Mesendoderm (in vitro differentiated cells): ENCODE measurements at regions not wholly inside any gene's neighbourhood (a gene's known extent, or its start where the extent isn't known, plus 50 kb on each side); places are given as distances from the start of the nearest gene placed in this dataset.

Experiments
- DNase-seq: peaks from one replicate; pipeline ENCODE4 v3.0.0; 2013
- H2AK5ac ChIP-seq: 2 replicates; pipeline ENCODE4 v1.6.1; 2013; ENCODE audit warnings: low read length, inconsistent platforms
- H2BK120ac ChIP-seq: 2 replicates; pipeline ENCODE4 v1.6.1; 2013; ENCODE audit warnings: low read depth, mild to moderate bottlenecking, low read length, moderate library complexity, mixed read lengths
- H2BK15ac ChIP-seq: replicated peaks from 2 replicates; pipeline ENCODE4 v1.6.1; 2013; ENCODE audit warnings: low read depth, mild to moderate bottlenecking, moderate library complexity
- H2BK5ac ChIP-seq: 2 replicates; pipeline ENCODE4 v1.6.1; 2013; ENCODE audit warnings: low read length, inconsistent platforms
- H3K18ac ChIP-seq: 2 replicates; pipeline ENCODE4 v1.6.1; 2013; ENCODE audit warnings: mild to moderate bottlenecking, low read length, mixed read lengths
- H3K23ac ChIP-seq: one replicate; pipeline ENCODE4 v1.6.1; 2013; ENCODE audit warnings: low read length
- H3K27ac ChIP-seq: 2 replicates; pipeline ENCODE4 v1.5.1; 2013; ENCODE audit warnings: low read depth, mild to moderate bottlenecking, inconsistent platforms, low read length, moderate library complexity
- H3K27me3 ChIP-seq: 2 replicates; pipeline ENCODE4 v1.6.1; 2013; ENCODE audit warnings: low read length, control low read depth, mild to moderate bottlenecking, inconsistent platforms; ENCODE audit not compliant: insufficient read depth, poor library complexity
- H3K36me3 ChIP-seq: 2 replicates; pipeline ENCODE4 v1.6.1; 2013; ENCODE audit warnings: low read length, inconsistent platforms; ENCODE audit not compliant: control insufficient read depth, insufficient read depth
- H3K4ac ChIP-seq: one replicate; pipeline ENCODE4 v1.6.1; 2013; ENCODE audit warnings: low read depth, mild to moderate bottlenecking, low read length, moderate library complexity
- H3K4me1 ChIP-seq: 2 replicates; pipeline ENCODE4 v1.6.1; 2013; ENCODE audit warnings: low read depth, low read length, inconsistent platforms; ENCODE audit not compliant: control insufficient read depth
- H3K4me2 ChIP-seq: 2 replicates; pipeline ENCODE4 v1.6.1; 2013; ENCODE audit warnings: low read length
- H3K4me3 ChIP-seq: 2 replicates; pipeline ENCODE4 v1.5.1; 2013; ENCODE audit warnings: mild to moderate bottlenecking, low read length
- H3K56ac ChIP-seq: one replicate; pipeline ENCODE4 v1.6.1; 2013; ENCODE audit warnings: low read length
- H3K79me1 ChIP-seq: 2 replicates; pipeline ENCODE4 v1.6.1; 2013; ENCODE audit warnings: low read length, inconsistent platforms
- H3K79me2 ChIP-seq: 2 replicates; pipeline ENCODE4 v1.6.1; 2013; ENCODE audit warnings: mild to moderate bottlenecking, low read length; ENCODE audit not compliant: control insufficient read depth, insufficient read depth
- H3K9ac ChIP-seq: 2 replicates; pipeline ENCODE4 v1.6.1; 2013; ENCODE audit warnings: low read length, inconsistent platforms
- H4K5ac ChIP-seq: one replicate; pipeline ENCODE4 v1.6.1; 2013; ENCODE audit warnings: low read length
- H4K8ac ChIP-seq: one replicate; pipeline ENCODE4 v1.6.1; 2013; ENCODE audit warnings: low read depth, mild to moderate bottlenecking, control low read depth, low read length, moderate library complexity
- WGBS: extraction: QIAGEN DNeasy Blood & Tissue Kit; methylation state at CpG from one replicate; pipeline ENCODE4 v1.1.7; 2013; ENCODE audit warnings: low lambda C conversion rate, missing lambda C conversion rate; ENCODE audit not compliant: insufficient coverage; ENCODE audit errors: extremely low coverage; 5-methylcytosine and 5-hydroxymethylcytosine counted together

DNA sequence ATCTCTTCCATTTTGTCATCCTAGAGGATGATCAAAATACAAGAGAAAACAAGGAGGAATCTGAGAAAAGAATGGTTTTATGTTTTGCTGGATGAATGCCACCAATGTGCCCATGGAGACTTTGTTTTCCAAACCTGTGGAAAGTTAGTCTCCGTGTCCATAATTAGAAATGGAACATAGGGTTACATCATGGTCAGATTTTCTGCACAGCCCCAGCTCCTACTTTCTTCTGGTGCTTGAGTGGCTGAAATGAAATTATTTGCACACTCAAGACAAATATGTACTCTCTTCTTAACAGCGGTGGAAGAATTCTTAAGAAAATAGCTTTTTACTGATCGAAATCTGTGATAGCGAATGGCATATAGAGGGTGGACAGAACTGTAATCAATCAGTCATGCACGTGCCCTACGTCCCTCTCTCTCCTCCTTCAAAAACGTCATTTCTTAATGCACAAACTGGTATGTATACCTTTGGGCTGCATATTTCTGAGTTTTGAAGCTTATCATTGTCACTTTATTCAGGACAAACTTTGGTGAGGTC, 825.2 kb downstream of the AACS start:
- WGBS: no CpG with 5 or more reads among the region's 7 CpGs
- H3K9ac ChIP-seq: no peak overlapping the region
- H3K27ac ChIP-seq: no peak overlapping the region

GRCh38 chr12:125890971-125891370, 825.7 kb downstream of the AACS start:
- no peak overlapping the region for H3K4ac ChIP-seq
- no peak overlapping the region for H4K5ac ChIP-seq
- DNase-seq: no peak
- no peaks in the 10 kb centered on the region for H3K79me2 ChIP-seq
- no peak overlapping the region for H3K23ac ChIP-seq
- no CpG with 5 or more reads among the region's 5 CpGs for WGBS
- no peak overlapping the region for H2BK5ac ChIP-seq
- H3K56ac ChIP-seq: no peak overlapping the region
- H3K4me2 ChIP-seq: no peak overlapping the region
- H2AK5ac ChIP-seq: no peak overlapping the region
- no peak overlapping the region for H3K27ac ChIP-seq
- H3K36me3 ChIP-seq: no peaks in the 10 kb centered on the region
- H4K8ac ChIP-seq: no peak overlapping the region
- no peak overlapping the region for H3K4me3 ChIP-seq
- no peaks in the 10 kb centered on the region for H3K79me1 ChIP-seq
- H3K9ac ChIP-seq: no peak overlapping the region
- no peaks in the 10 kb centered on the region for H3K27me3 ChIP-seq
- no peaks in the 10 kb centered on the region for H3K4me1 ChIP-seq
- H2BK120ac ChIP-seq: no peak overlapping the region
- H3K18ac ChIP-seq: no peak overlapping the region
- no peak overlapping the region for H2BK15ac ChIP-seq

More for the DNA sequence above, 825.2 kb downstream of the AACS start:
- H2AK5ac ChIP-seq: no peak overlapping the region
- H3K36me3 ChIP-seq: no peaks in the 10 kb centered on the region
- H2BK5ac ChIP-seq: no peak overlapping the region
- no peaks in the 10 kb centered on the region for H3K27me3 ChIP-seq
- H3K79me2 ChIP-seq: no peaks in the 10 kb centered on the region
- H3K4ac ChIP-seq: no peak overlapping the region
- no peak overlapping the region for H3K56ac ChIP-seq
- no peak overlapping the region for H3K4me2 ChIP-seq
- H2BK120ac ChIP-seq: no peak overlapping the region
- no peak overlapping the region for H4K5ac ChIP-seq
- H2BK15ac ChIP-seq: no peak overlapping the region
- H3K23ac ChIP-seq: no peak overlapping the region
- no peaks in the 10 kb centered on the region for H3K79me1 ChIP-seq
- no peak overlapping the region for H3K18ac ChIP-seq
- DNase-seq: no peak
- no peak overlapping the region for H3K4me3 ChIP-seq
- no peaks in the 10 kb centered on the region for H3K4me1 ChIP-seq
- H4K8ac ChIP-seq: no peak overlapping the region

DNA sequence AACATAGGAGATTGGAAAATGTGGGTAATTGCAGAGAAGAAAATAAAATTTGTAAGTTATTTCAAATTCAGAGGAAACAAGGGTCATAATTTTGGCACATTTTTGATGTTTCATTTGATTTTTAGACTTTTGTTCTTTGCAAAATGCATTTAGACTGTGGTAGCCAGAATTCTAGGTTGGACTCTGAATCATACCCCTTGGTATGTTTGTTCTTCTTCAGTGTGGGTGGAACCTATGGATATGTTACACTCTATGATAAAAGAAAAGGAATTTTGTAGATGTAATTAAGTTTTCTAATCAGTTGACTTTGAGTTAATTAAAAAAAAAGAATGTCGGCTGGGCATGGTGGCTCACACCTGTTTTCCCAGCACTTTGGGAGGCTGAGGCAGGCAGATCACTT, 827.0 kb downstream of the AACS start:
- H4K8ac ChIP-seq: no peak overlapping the region
- no peak overlapping the region for H3K18ac ChIP-seq
- no peaks in the 10 kb centered on the region for H3K27me3 ChIP-seq
- H2AK5ac ChIP-seq: no peak overlapping the region
- no peak overlapping the region for H3K27ac ChIP-seq
- H2BK15ac ChIP-seq: no peak overlapping the region
- no peak overlapping the region for H3K4ac ChIP-seq
- H4K5ac ChIP-seq: no peak overlapping the region
- H3K9ac ChIP-seq: no peak overlapping the region
- no peaks in the 10 kb centered on the region for H3K79me2 ChIP-seq
- DNase-seq: no peak
- no CpG with 5 or more reads among the region's 1 CpG for WGBS
- H3K23ac ChIP-seq: no peak overlapping the region
- H3K4me1 ChIP-seq: no peaks in the 10 kb centered on the region
- H2BK120ac ChIP-seq: no peak overlapping the region
- H2BK5ac ChIP-seq: no peak overlapping the region
- H3K4me3 ChIP-seq: no peak overlapping the region
- no peaks in the 10 kb centered on the region for H3K79me1 ChIP-seq
- H3K36me3 ChIP-seq: no peaks in the 10 kb centered on the region
- H3K56ac ChIP-seq: no peak overlapping the region
- no peak overlapping the region for H3K4me2 ChIP-seq

DNA sequence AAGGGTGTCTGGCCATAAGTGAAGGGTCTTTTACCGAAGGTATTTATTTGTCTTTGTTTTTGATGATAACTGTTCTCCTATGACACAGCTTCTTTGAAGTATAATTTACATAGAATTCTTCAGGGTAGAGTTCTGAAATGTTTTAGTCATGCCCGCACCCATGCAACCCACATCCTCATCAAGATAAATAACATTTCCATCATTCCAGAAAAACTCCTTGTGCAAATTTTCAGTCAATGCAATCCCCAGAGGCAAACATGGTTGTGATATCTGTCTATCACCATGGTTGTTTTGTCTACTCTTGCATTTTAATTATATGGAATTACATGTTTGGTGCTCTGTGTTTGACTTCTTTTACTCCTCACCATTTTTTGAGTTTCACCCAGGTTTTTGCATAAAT, 837.8 kb downstream of the AACS start:
- Histone ChIP-seq H3K27me3 (no peaks in the 10 kb centered on the region), H3K79me1 (no peaks in the 10 kb centered on the region), H4K8ac (no peak overlapping the region), H3K4me3 (no peak overlapping the region), H3K23ac (no peak overlapping the region), H3K79me2 (no peaks in the 10 kb centered on the region), H2BK15ac (no peak overlapping the region), H3K4me2 (no peak overlapping the region), H3K36me3 (no peaks in the 10 kb centered on the region), H2AK5ac (no peak overlapping the region), H3K4me1 (no peaks in the 10 kb centered on the region), H3K27ac (no peak overlapping the region), H3K9ac (no peak overlapping the region), H3K18ac (no peak overlapping the region), H2BK120ac (no peak overlapping the region), H4K5ac (no peak overlapping the region), H2BK5ac (no peak overlapping the region), H3K56ac (no peak overlapping the region), H3K4ac (no peak overlapping the region)
- DNase-seq: no peak
- no CpG with 5 or more reads among the region's 2 CpGs for WGBS

DNA sequence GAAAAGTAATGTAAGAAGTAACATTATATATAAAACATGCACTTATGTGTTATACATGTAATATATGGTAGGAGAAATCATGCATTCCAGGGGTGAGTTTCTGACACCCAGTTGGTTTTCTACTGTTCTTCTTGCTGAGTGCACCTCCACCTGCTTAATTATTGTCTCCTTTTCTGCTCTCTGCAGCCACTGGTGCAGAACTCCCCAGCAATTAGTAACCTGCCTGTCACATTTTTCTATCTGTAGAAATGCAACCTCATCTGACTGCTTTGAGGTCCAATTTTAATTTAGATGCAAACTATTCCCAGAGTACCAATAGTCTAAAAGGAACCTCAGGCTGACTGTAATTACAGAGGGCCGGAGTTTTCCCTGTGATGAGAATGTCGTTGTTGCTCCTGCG, 842.1 kb downstream of the AACS start:
- no peaks in the 10 kb centered on the region for H3K79me1 ChIP-seq
- H3K4ac ChIP-seq: no peak overlapping the region
- no peak overlapping the region for H2BK5ac ChIP-seq
- no peaks in the 10 kb centered on the region for H3K4me1 ChIP-seq
- no peak overlapping the region for H2BK15ac ChIP-seq
- no peak overlapping the region for H3K18ac ChIP-seq
- H2BK120ac ChIP-seq: no peak overlapping the region
- no peaks in the 10 kb centered on the region for H3K27me3 ChIP-seq
- H3K56ac ChIP-seq: no peak overlapping the region
- H3K27ac ChIP-seq: no peak overlapping the region
- H4K8ac ChIP-seq: no peak overlapping the region
- no peak overlapping the region for H3K4me3 ChIP-seq
- no peak overlapping the region for H3K23ac ChIP-seq
- no peak for DNase-seq
- no peak overlapping the region for H3K9ac ChIP-seq
- H2AK5ac ChIP-seq: no peak overlapping the region
- H3K4me2 ChIP-seq: no peak overlapping the region
- no peaks in the 10 kb centered on the region for H3K36me3 ChIP-seq
- H4K5ac ChIP-seq: no peak overlapping the region
- no CpG with 5 or more reads among the region's 3 CpGs for WGBS
- no peaks in the 10 kb centered on the region for H3K79me2 ChIP-seq

DNA sequence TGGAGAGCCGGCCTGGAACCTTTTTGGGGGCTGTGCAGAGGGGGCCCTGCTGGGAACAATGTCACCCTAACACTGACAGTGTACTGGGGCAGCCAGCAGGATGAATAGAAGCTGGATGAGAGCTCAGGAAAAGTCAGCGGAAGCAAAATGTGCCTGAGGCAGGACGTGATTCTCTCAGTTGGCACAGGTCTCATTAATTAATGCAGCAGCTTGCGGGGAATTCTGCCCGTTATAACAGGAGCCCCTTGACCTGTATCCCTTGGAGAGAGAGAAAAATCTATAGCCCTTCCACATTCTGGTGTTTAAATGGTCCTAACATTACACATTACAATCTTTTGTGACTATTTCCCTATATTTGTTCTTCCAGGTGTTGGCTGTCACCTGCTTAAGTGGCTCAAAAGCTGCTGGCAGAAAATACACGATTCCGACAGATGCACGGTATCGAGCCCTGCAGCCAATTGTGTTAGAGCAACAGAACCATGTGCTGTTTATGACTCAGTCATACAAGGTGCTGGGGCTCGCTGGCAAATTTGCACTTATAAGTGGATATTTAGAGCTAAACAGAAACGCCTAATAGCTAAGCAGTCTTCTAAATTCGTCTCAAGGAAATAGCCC, 854.7 kb downstream of the AACS start:
- Histone ChIP-seq H3K56ac (no peak overlapping the region), H4K8ac (no peak overlapping the region), H2BK5ac (no peak overlapping the region), H2AK5ac (no peak overlapping the region), H3K27ac (no peak overlapping the region), H2BK15ac (no peak overlapping the region), H3K79me2 (no peaks in the 10 kb centered on the region), H3K4me1 (no peaks in the 10 kb centered on the region), H4K5ac (no peak overlapping the region), H3K27me3 (no peaks in the 10 kb centered on the region), H2BK120ac (no peak overlapping the region), H3K4me2 (no peak overlapping the region), H3K18ac (no peak overlapping the region), H3K79me1 (no peaks in the 10 kb centered on the region), H3K9ac (no peak overlapping the region), H3K23ac (no peak overlapping the region), H3K36me3 (no peaks in the 10 kb centered on the region), H3K4ac (no peak overlapping the region), H3K4me3 (no peak overlapping the region)
- DNase-seq: no peak
- no CpG with 5 or more reads among the region's 12 CpGs for WGBS
